HepG2 (cell line): ENCODE measurements at regions not wholly inside any gene's neighbourhood (a gene's known extent, or its start where the extent isn't known, plus 50 kb on each side); places are given as distances from the start of the nearest gene placed in this dataset.

Experiments
- ATAC-seq: fragments of 200-7000 bp; cut with Tn5 transposase; 3 replicates; pipeline ENCODE4 v1.9.1; 2020; ENCODE audit warnings: mild to moderate bottlenecking, moderate library complexity
- BruUV-seq: library from RNA; stranded (reverse); fragments of 400-500 nt; replicated peaks from 2 replicates; lab custom pipeline; 2021; lab: Mats Ljungman, UMichigan
- CTCF ChIA-PET: fragments of 300-600 bp; formaldehyde crosslinking; extraction: SDS; loops from one replicate; lab custom pipeline; 2021; ENCODE audit warnings: low total read pairs, inconsistent platforms, low intra/inter-chr PET ratio; lab: Yijun Ruan, JAX
- POLR2A ChIA-PET: fragments of 350-600 bp; sonication (Branson Sonifier 250); formaldehyde crosslinking; loops from one replicate; lab custom pipeline; 2020; ENCODE audit warnings: antibody characterized with exemption, inconsistent platforms; lab: Yijun Ruan, JAX
- DNase-seq: peaks from one replicate; pipeline ENCODE4 v3.0.0-alpha.2; 2015; ENCODE audit warnings: low spot score
- FAIRE-seq: peaks from 3 replicates; lab custom pipeline; 2011; peaks lifted over from hg19 to GRCh38; lab: Jason Lieb, UNC
- H2AFZ ChIP-seq: one replicate; pipeline ENCODE4 v1.6.1; 2011; ENCODE audit warnings: low read length, inconsistent platforms
- H3K27ac ChIP-seq: fragments of 300-600 bp; 3 replicates; pipeline ENCODE4 v1.8.0; 2011; ENCODE audit warnings: mixed run types, mild to moderate bottlenecking, mixed read lengths, low read length, inconsistent platforms; ENCODE audit not compliant: insufficient read depth; ENCODE audit errors: extremely low read length
- H3K27me3 ChIP-seq, 2 experiments: fragments of 200-600 bp in 1 of 2; 2 replicates in 1 of 2; 3 replicates in 1 of 2; pipeline versions ENCODE4 v1.6.0 to v1.8.0; 2011; ENCODE audit warnings: low read length in 2 of 2, mild to moderate bottlenecking in 2 of 2, moderate library complexity in 2 of 2, inconsistent platforms in 1 of 2; ENCODE audit not compliant: insufficient read depth in 2 of 2, control insufficient read depth in 1 of 2
- H3K36me3 ChIP-seq, 2 experiments: fragments of 200-600 bp in 1 of 2; replicated peaks in 1 of 2; 2 replicates in 1 of 2; 3 replicates in 1 of 2; pipeline versions ENCODE4 v1.5.1 to v1.8.0; 2011; ENCODE audit warnings: low read length in 2 of 2, inconsistent platforms in 1 of 2; ENCODE audit not compliant: insufficient read depth in 2 of 2, control insufficient read depth in 1 of 2
- H3K4me1 ChIP-seq: 2 replicates; pipeline ENCODE4 v1.5.1; 2012; ENCODE audit warnings: low read length, inconsistent platforms; ENCODE audit not compliant: insufficient read depth
- H3K4me2 ChIP-seq: 2 replicates; pipeline ENCODE4 v1.6.0; 2011; ENCODE audit warnings: low read depth, low read length, inconsistent platforms
- H3K4me3 ChIP-seq, 3 experiments: fragments of 200-600 bp in 1 of 3; sonication (generic), shearing (Covaris generic) in 1 of 3; replicated peaks in 1 of 3; 2 replicates each; pipeline ENCODE4 v1.5.1; 2011 to 2016; ENCODE audit warnings: low read length in 3 of 3, inconsistent platforms in 2 of 3, low read depth in 2 of 3, mild to moderate bottlenecking in 2 of 3, control low read depth in 1 of 3, mixed read lengths in 1 of 3; ENCODE audit not compliant: insufficient read depth in 1 of 3
- H3K79me2 ChIP-seq: one replicate; pipeline ENCODE4 v1.6.1; 2011; ENCODE audit warnings: low read length, inconsistent platforms; ENCODE audit not compliant: insufficient read depth
- H3K9ac ChIP-seq: 2 replicates; pipeline ENCODE4 v1.6.0; 2011; ENCODE audit warnings: mild to moderate bottlenecking, low read depth, low read length, inconsistent platforms; ENCODE audit not compliant: insufficient read depth
- H3K9me3 ChIP-seq: 2 replicates; pipeline ENCODE4 v1.5.1; 2012; ENCODE audit warnings: mild to moderate bottlenecking, low read length
- H4K20me1 ChIP-seq: 2 replicates; pipeline ENCODE4 v1.6.0; 2011; ENCODE audit warnings: inconsistent platforms, mild to moderate bottlenecking, low read length, moderate library complexity; ENCODE audit not compliant: insufficient read depth
- ADNP ChIP-seq: sonication (generic); formaldehyde crosslinking; IDR thresholded peaks from 2 replicates; pipeline ENCODE4 v1.4.0; 2020; ENCODE audit warnings: missing genetic modification reagents
- AHDC1 ChIP-seq: sonication (generic); formaldehyde crosslinking; IDR thresholded peaks from 2 replicates; pipeline ENCODE4 v1.5.1; 2020; ENCODE audit warnings: mild to moderate bottlenecking, missing genetic modification reagents, borderline replicate concordance
- FOXA1 ChIP-seq, 2 experiments: fragments of 450-650 bp in 1 of 2; sonication (generic) in 1 of 2; formaldehyde crosslinking in 1 of 2; IDR thresholded peaks; 2 replicates each; pipeline versions ENCODE4 v1.4.0 to v1.6.1; 2016 to 2020; ENCODE audit warnings: missing genetic modification reagents in 1 of 2
- GABPA ChIP-seq, 2 experiments: IDR thresholded peaks; 2 replicates each; pipeline ENCODE4 v1.6.1; 2011 to 2016; ENCODE audit warnings: low read depth in 2 of 2, low read length in 1 of 2, missing biosample characterization in 1 of 2, missing genetic modification characterization in 1 of 2
- KDM5B ChIP-seq: sonication (generic); formaldehyde crosslinking; IDR thresholded peaks from 2 replicates; pipeline ENCODE4 v1.4.0; 2020; ENCODE audit warnings: missing genetic modification reagents, mild to moderate bottlenecking, borderline replicate concordance
- TFAP4 ChIP-seq: sonication (generic); IDR thresholded peaks from 2 replicates; pipeline ENCODE4 v1.6.1; 2016; ENCODE audit warnings: low read depth, borderline replicate concordance
- ZIK1 ChIP-seq: sonication (generic); formaldehyde crosslinking; IDR thresholded peaks from 2 replicates; pipeline ENCODE4 v1.5.0; 2020; ENCODE audit warnings: mild to moderate bottlenecking, low read depth, missing genetic modification reagents, borderline replicate concordance
- ZNF329 ChIP-seq: sonication (generic); formaldehyde crosslinking; IDR thresholded peaks from 2 replicates; pipeline ENCODE4 v1.9.0; 2021; ENCODE audit warnings: low read depth, mild to moderate bottlenecking, missing genetic modification reagents
- ZNF773 ChIP-seq: sonication (generic); formaldehyde crosslinking; IDR thresholded peaks from 2 replicates; pipeline ENCODE4 v1.4.0; 2020; ENCODE audit warnings: missing genetic modification reagents, borderline replicate concordance
- ZNF788 ChIP-seq: sonication (generic); formaldehyde crosslinking; IDR thresholded peaks from 2 replicates; pipeline ENCODE4 v1.5.0; 2020; ENCODE audit warnings: mild to moderate bottlenecking, missing genetic modification reagents, borderline replicate concordance
- WGBS: methylation state at CpG from one replicate; pipeline ENCODE4 v1.1.6; 2017; ENCODE audit warnings: low lambda C conversion rate; 5-methylcytosine and 5-hydroxymethylcytosine counted together
- in situ Hi-C: cut with HindIII; loops from 2 replicates; pipeline ENCODE4 v1.10.0; 2017; ENCODE audit warnings: low pct_unique_long_range_greater_than_20kb; ENCODE audit not compliant: extremely low pct_ligation_motif_present
- intact Hi-C: fragments of 100-400 bp; cut with micrococcal nuclease; formaldehyde crosslinking; loops from one replicate; pipeline ENCODE4 v1.10.0; 2022; ENCODE audit not compliant: unreplicated experiment

GRCh38 chr17:65441053-65441605, 120.3 kb downstream of the AXIN2 start:
- intact Hi-C loops, result no loop called here
- H3K9me3 ChIP-seq, result no peaks in the 10 kb centered on the region
- H3K36me3 ChIP-seq, result no peaks in the 10 kb centered on the region
- DNase-seq (no peak), ATAC-seq (no peak)
- 59% methylated on average over 2 of the region's 2 CpGs for WGBS
- no peaks in the 10 kb centered on the region for H3K79me2 ChIP-seq
- in situ Hi-C loops, result no loop called here
- H3K27ac ChIP-seq, result no peak overlapping the region
- POLR2A ChIA-PET, result no interaction called here
- TF ChIP-seq ZIK1 (no peak), GABPA (IDR thresholded peaks at IDR 0.05; ENCODE audit: low read depth, low read length) (no peak), GABPA (CRISPR knock-in tag; IDR thresholded peaks at IDR 0.05; ENCODE audit: low read depth) (peak; percentile 47; the same call in 1 of the 2 replicates)
- TF ChIP-seq, all 625 proteins: peak for 1
- Histone ChIP-seq H2AFZ (no peak overlapping the region), H4K20me1 (no peaks in the 10 kb centered on the region), H3K9ac (no peak overlapping the region), H3K4me3 (no peak overlapping the region), H3K4me1 (peaks cover 35% of the 10 kb centered on the region), H3K27me3 (peaks cover 0 to 1% of the 10 kb centered on the region in 2 experiments; a peak in 2 of 5 replicates), H3K4me2 (no peak overlapping the region)
- CTCF ChIA-PET, result no interaction called here
- BruUV-seq, result no TSS peak
- FAIRE-seq, result no peak

GRCh38 chr17:65438708-65439294, 122.6 kb downstream of the AXIN2 start:
- peak; percentile 89 for ATAC-seq
- POLR2A ChIA-PET, result no interaction called here
- TF ChIP-seq FOXA1 (IDR thresholded peaks at IDR 0.05), result no peak
- peak; percentile 83 for TF ChIP-seq FOXA1 (CRISPR knock-in tag; IDR thresholded peaks at IDR 0.05)
- TF ChIP-seq KDM5B (CRISPR knock-in tag), result no peak
- TF ChIP-seq ZNF788 (CRISPR knock-in tag), result peak; percentile 29; the same call in 1 of the 2 replicates
- TF ChIP-seq AHDC1, result peak; percentile 87; the same call in 1 of the 2 replicates
- TF ChIP-seq TFAP4, result peak; percentile 76; the same call in 1 of the 2 replicates
- TF ChIP-seq ADNP (CRISPR knock-in tag), result no peak
- TF ChIP-seq ZNF773 (CRISPR knock-in tag), result no peak
- TF ChIP-seq ZNF329 (CRISPR knock-in tag), result 0 out of 2 replicates have a peak, but pooled peaks have one; percentile 36

More at GRCh38 chr17:65438708-65439294, 122.6 kb downstream of the AXIN2 start:
- intact Hi-C loops, result no loop called here
- no peaks in the 10 kb centered on the region for H3K36me3 ChIP-seq
- DNase-seq, result peak; percentile 83
- no peaks in the 10 kb centered on the region for H4K20me1 ChIP-seq
- peak overlapping the region in 1 of 3 experiments; percentile 32; a peak in 2 of 6 replicates for H3K4me3 ChIP-seq
- no peaks in the 10 kb centered on the region for H3K79me2 ChIP-seq
- in situ Hi-C loops, result no loop called here
- peaks cover 35% of the 10 kb centered on the region for H3K4me1 ChIP-seq
- peak; percentile 8 for FAIRE-seq
- H3K9me3 ChIP-seq, result no peaks in the 10 kb centered on the region
- H2AFZ ChIP-seq, result no peak overlapping the region
- no peaks in the 10 kb centered on the region; a peak in 2 of 5 replicates for H3K27me3 ChIP-seq
- no peak overlapping the region; the same call in 1 of the 2 replicates for H3K9ac ChIP-seq
- CTCF ChIA-PET, result no interaction called here
- H3K4me2 ChIP-seq, result peak overlapping the region; percentile 67
- peak overlapping the region; percentile 26 for H3K27ac ChIP-seq
- 19% methylated on average over 6 of the region's 7 CpGs for WGBS
- BruUV-seq, result no TSS peak
